SK-N-SH (cell line): ENCODE measurements at regions not wholly inside any gene's neighbourhood (a gene's known extent, or its start where the extent isn't known, plus 50 kb on each side); places are given as distances from the start of the nearest gene placed in this dataset.

Source experiments
- CTCF ChIA-PET: fragments of 300-600, 350-600 bp; formaldehyde crosslinking; extraction: SDS; loops from one replicate; lab custom pipeline; 2021; lab: Yijun Ruan, JAX
- POLR2A ChIA-PET: fragments of 350-600 bp; sonication (Branson Sonifier 250); formaldehyde crosslinking; extraction: SDS; loops from one replicate; lab custom pipeline; 2020; ENCODE audit warnings: antibody characterized with exemption, inconsistent platforms; lab: Yijun Ruan, JAX
- DNase-seq: peaks from one replicate; pipeline ENCODE4 v3.0.0; 2012
- H2AFZ ChIP-seq: fragments of 200-600 bp; sonication (generic); 2 replicates; pipeline ENCODE4 v1.8.1; 2016; ENCODE audit warnings: antibody characterized with exemption, mild to moderate bottlenecking, low read depth
- H3F3A ChIP-seq: fragments of 200-600 bp; sonication (generic); replicated peaks from 2 replicates; pipeline ENCODE3; 2016; ENCODE audit warnings: antibody characterized with exemption, mild to moderate bottlenecking; ENCODE audit not compliant: insufficient read depth
- H3K27ac ChIP-seq, 2 experiments: fragments of 200-500 bp in 1 of 2; fragments of 200-600 bp in 1 of 2; sonication (Bioruptor generic) in 1 of 2; sonication (generic), shearing (Covaris generic) in 1 of 2; 2 replicates each; pipeline versions ENCODE4 v1.5.1 to v1.6.1; 2014 to 2016; ENCODE audit warnings: low read depth in 2 of 2, inconsistent platforms in 1 of 2, low read length in 1 of 2, mild to moderate bottlenecking in 1 of 2, mixed read lengths in 1 of 2
- H3K27me3 ChIP-seq: fragments of 200-600 bp; sonication (generic), shearing (Covaris generic); 2 replicates; pipeline ENCODE4 v1.6.1; 2016; ENCODE audit warnings: mixed run types; ENCODE audit not compliant: insufficient read depth
- H3K36me3 ChIP-seq, 2 experiments: fragments of 200-500 bp in 1 of 2; fragments of 200-600 bp in 1 of 2; sonication (Bioruptor generic) in 1 of 2; sonication (generic) in 1 of 2; replicated peaks in 1 of 2; 2 replicates each; pipeline versions ENCODE3 to v1.5.1; 2014 to 2016; ENCODE audit warnings: low read length in 1 of 2, mild to moderate bottlenecking in 1 of 2; ENCODE audit not compliant: insufficient read depth in 2 of 2, control insufficient read depth in 1 of 2
- H3K4me1 ChIP-seq, 2 experiments: fragments of 200-500 bp in 1 of 2; fragments of 200-600 bp in 1 of 2; sonication (Bioruptor generic) in 1 of 2; sonication (generic), shearing (Covaris generic) in 1 of 2; 2 replicates each; pipeline versions ENCODE4 v1.5.1 to v1.6.1; 2014 to 2016; ENCODE audit warnings: low read depth in 1 of 2, low read length in 1 of 2, mixed run types in 1 of 2; ENCODE audit not compliant: insufficient read depth in 2 of 2, control insufficient read depth in 1 of 2
- H3K4me2 ChIP-seq: fragments of 200-600 bp; sonication (generic), shearing (Covaris generic); 2 replicates; pipeline ENCODE4 v1.6.1; 2017; ENCODE audit warnings: mixed run types
- H3K4me3 ChIP-seq, 2 experiments: fragments of 200-500 bp in 1 of 2; fragments of 200-600 bp in 1 of 2; sonication (Bioruptor generic) in 1 of 2; sonication (generic), shearing (Covaris generic) in 1 of 2; 2 replicates each; pipeline versions ENCODE4 v1.5.1 to v1.8.1; 2014 to 2016; ENCODE audit warnings: low read depth in 2 of 2, inconsistent platforms in 1 of 2, low read length in 1 of 2, mild to moderate bottlenecking in 1 of 2, mixed read lengths in 1 of 2, moderate library complexity in 1 of 2
- H3K79me2 ChIP-seq: fragments of 200-600 bp; sonication (generic); 2 replicates; pipeline ENCODE4 v1.8.1; 2017; ENCODE audit warnings: mild to moderate bottlenecking; ENCODE audit not compliant: insufficient read depth
- H3K9ac ChIP-seq: fragments of 200-600 bp; sonication (generic); 2 replicates; pipeline ENCODE4 v1.6.1; 2017; ENCODE audit warnings: mixed run types
- H3K9me2 ChIP-seq: fragments of 200-600 bp; sonication (generic); 2 replicates; pipeline ENCODE4 v1.6.1; 2017; ENCODE audit warnings: mixed run types
- H3K9me3 ChIP-seq: fragments of 200-600 bp; sonication (generic); 2 replicates; pipeline ENCODE4 v1.6.1; 2017; ENCODE audit warnings: mixed run types, mild to moderate bottlenecking, moderate library complexity
- H4K20me1 ChIP-seq: fragments of 200-600 bp; sonication (generic); 2 replicates; pipeline ENCODE4 v1.6.1; 2017; ENCODE audit warnings: mild to moderate bottlenecking, mixed run types; ENCODE audit not compliant: insufficient read depth
- ELF1 ChIP-seq: IDR thresholded peaks from 2 replicates; pipeline ENCODE4 v1.4.0; 2012
- EP300 ChIP-seq, 2 experiments: IDR thresholded peaks; 2 replicates each; pipeline versions ENCODE4 v1.4.0 to v1.6.1; 2012; ENCODE audit warnings: borderline replicate concordance in 1 of 2, low read depth in 1 of 2, low read length in 1 of 2
- FOSL2 ChIP-seq: IDR thresholded peaks from 2 replicates; pipeline ENCODE4 v1.4.0; 2012; ENCODE audit warnings: low read depth, mild to moderate bottlenecking, moderate library complexity, borderline replicate concordance
- FOXM1 ChIP-seq: IDR thresholded peaks from 2 replicates; pipeline ENCODE4 v1.4.0; 2012; ENCODE audit warnings: low read depth, mild to moderate bottlenecking
- GATA2 ChIP-seq: sonication (generic); formaldehyde crosslinking; IDR thresholded peaks from 2 replicates; pipeline ENCODE4 v1.5.0; 2020; ENCODE audit warnings: mild to moderate bottlenecking, missing genetic modification reagents
- JUND ChIP-seq: IDR thresholded peaks from 2 replicates; pipeline ENCODE4 v1.4.0; 2012
- RAD21 ChIP-seq: IDR thresholded peaks from 2 replicates; pipeline ENCODE4 v1.6.1; 2012; ENCODE audit warnings: mild to moderate bottlenecking, low read length
- RCOR1 ChIP-seq: fragments of 150-350 bp; IDR thresholded peaks from 2 replicates; pipeline ENCODE4 v1.6.1; 2017; ENCODE audit warnings: antibody characterized with exemption, low read length
- SMC3 ChIP-seq: IDR thresholded peaks from 2 replicates; pipeline ENCODE4 v1.6.1; 2012; ENCODE audit warnings: low read depth, low read length, improper control_type of control experiment
- TAF1 ChIP-seq: IDR thresholded peaks from 2 replicates; pipeline ENCODE4 v1.6.1; 2012; ENCODE audit warnings: low read depth, mild to moderate bottlenecking, low read length, moderate library complexity, borderline replicate concordance
- WGBS: methylation state at CpG from one replicate; pipeline ENCODE4 v1.1.6; 2017; ENCODE audit warnings: low lambda C conversion rate; 5-methylcytosine and 5-hydroxymethylcytosine counted together
- TF ChIP-seq, protein P1 (sequence below): IDR thresholded peaks from 2 replicates; pipeline ENCODE4 v1.4.0; 2012; ENCODE audit warnings: low read depth, borderline replicate concordance
- TF ChIP-seq, protein P2 (sequence below): IDR thresholded peaks from 2 replicates; pipeline ENCODE4 v1.4.0; 2012; ENCODE audit warnings: low read depth
- TF ChIP-seq, protein P3 (sequence below): fragments of 200-600 bp; sonication (generic); IDR thresholded peaks from 2 replicates; pipeline ENCODE4 v1.6.1; 2017; ENCODE audit warnings: antibody characterized with exemption, mild to moderate bottlenecking, moderate library complexity
- TF ChIP-seq, protein P4 (sequence below): fragments of 150-350 bp; IDR thresholded peaks from 2 replicates; pipeline ENCODE4 v1.6.1; 2016; ENCODE audit warnings: mild to moderate bottlenecking, low read depth, low read length

DNA sequence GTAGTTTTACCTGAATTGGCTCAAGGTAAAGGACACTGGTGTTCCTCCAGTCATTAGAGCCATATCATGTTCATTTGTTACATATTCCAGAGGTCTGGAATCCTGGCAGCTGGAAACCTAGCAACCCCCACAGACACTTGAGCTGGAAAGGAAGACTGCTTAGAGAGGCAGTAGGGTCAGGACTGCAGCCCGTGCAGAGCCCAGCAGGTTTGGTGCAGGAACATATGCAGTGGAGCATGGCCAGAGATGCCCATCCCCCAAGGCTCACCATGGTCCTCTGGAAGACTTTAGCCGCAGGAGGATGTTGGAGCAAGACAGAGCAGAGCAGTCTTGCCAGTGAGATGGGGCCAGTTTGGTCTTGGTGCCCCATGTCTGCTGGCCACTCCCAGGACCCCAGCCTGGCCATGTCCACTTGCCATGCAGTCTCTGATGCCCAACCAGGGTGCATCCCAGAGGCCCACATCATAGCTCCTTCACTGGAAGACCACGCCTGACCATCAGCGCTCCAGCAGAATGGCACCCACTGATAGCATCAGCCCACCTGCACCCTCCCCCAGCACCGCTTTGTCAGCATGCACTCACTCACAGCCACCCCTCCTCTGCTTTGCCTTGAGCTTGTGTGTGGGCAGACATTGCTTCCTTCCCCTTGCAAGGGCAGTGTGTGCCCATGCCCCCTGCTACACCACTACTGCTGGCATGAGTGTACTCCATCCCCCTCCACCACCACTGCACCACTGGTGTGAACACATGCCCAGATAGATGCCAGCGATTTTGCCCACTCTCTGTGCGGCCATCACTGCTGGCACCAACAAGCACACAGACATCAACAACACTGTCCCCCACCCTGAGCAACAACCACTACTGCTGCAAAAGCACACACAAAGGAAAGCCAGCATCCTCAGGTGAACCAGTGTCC lies 190.3 kb upstream of the SPOCK3 start:
- no peak overlapping the region for H3K9ac ChIP-seq
- H3F3A ChIP-seq = no peaks in the 10 kb centered on the region
- no peaks in the 10 kb centered on the region for H3K9me3 ChIP-seq
- no peak overlapping the region for H2AFZ ChIP-seq
- no peaks in the 10 kb centered on the region for H4K20me1 ChIP-seq
- no peaks in the 10 kb centered on the region for H3K79me2 ChIP-seq
- POLR2A ChIA-PET = no interaction called here
- H3K36me3 ChIP-seq = no peaks in the 10 kb centered on the region
- no peaks in the 10 kb centered on the region for H3K27me3 ChIP-seq
- no peak for DNase-seq
- no peak overlapping the region for H3K4me3 ChIP-seq
- CTCF ChIA-PET = no interaction called here
- 28% methylated on average over 3 of the region's 7 CpGs for WGBS
- no peak overlapping the region for H3K4me2 ChIP-seq
- H3K27ac ChIP-seq = no peak overlapping the region
- TF ChIP-seq, protein P1, sequence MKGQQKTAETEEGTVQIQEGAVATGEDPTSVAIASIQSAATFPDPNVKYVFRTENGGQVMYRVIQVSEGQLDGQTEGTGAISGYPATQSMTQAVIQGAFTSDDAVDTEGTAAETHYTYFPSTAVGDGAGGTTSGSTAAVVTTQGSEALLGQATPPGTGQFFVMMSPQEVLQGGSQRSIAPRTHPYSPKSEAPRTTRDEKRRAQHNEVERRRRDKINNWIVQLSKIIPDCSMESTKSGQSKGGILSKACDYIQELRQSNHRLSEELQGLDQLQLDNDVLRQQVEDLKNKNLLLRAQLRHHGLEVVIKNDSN = no peak
- TF ChIP-seq ELF1 (no peak), RCOR1 (no peak), JUND (no peak), FOSL2 (no peak), FOXM1 (no peak), RAD21 (no peak), TAF1 (no peak), EP300 (IDR thresholded peaks at IDR 0.05; ENCODE audit: borderline replicate concordance in 1 of 2, low read depth in 1 of 2, low read length in 1 of 2) (no peak), GATA2 (no peak), SMC3 (no peak)
- TF ChIP-seq, protein P2, sequence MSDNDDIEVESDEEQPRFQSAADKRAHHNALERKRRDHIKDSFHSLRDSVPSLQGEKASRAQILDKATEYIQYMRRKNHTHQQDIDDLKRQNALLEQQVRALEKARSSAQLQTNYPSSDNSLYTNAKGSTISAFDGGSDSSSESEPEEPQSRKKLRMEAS = no peak
- TF ChIP-seq, protein P3, sequence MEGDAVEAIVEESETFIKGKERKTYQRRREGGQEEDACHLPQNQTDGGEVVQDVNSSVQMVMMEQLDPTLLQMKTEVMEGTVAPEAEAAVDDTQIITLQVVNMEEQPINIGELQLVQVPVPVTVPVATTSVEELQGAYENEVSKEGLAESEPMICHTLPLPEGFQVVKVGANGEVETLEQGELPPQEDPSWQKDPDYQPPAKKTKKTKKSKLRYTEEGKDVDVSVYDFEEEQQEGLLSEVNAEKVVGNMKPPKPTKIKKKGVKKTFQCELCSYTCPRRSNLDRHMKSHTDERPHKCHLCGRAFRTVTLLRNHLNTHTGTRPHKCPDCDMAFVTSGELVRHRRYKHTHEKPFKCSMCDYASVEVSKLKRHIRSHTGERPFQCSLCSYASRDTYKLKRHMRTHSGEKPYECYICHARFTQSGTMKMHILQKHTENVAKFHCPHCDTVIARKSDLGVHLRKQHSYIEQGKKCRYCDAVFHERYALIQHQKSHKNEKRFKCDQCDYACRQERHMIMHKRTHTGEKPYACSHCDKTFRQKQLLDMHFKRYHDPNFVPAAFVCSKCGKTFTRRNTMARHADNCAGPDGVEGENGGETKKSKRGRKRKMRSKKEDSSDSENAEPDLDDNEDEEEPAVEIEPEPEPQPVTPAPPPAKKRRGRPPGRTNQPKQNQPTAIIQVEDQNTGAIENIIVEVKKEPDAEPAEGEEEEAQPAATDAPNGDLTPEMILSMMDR = no peak
- TF ChIP-seq, protein P4, sequence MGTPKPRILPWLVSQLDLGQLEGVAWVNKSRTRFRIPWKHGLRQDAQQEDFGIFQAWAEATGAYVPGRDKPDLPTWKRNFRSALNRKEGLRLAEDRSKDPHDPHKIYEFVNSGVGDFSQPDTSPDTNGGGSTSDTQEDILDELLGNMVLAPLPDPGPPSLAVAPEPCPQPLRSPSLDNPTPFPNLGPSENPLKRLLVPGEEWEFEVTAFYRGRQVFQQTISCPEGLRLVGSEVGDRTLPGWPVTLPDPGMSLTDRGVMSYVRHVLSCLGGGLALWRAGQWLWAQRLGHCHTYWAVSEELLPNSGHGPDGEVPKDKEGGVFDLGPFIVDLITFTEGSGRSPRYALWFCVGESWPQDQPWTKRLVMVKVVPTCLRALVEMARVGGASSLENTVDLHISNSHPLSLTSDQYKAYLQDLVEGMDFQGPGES = no peak
- H3K9me2 ChIP-seq = no peaks in the 10 kb centered on the region
- peaks cover 0 to 2% of the 10 kb centered on the region in 2 experiments; a peak in 2 of 4 replicates for H3K4me1 ChIP-seq
